GM18873 (cell line): ENCODE measurements at regions not wholly inside any gene's neighbourhood (a gene's known extent, or its start where the extent isn't known, plus 50 kb on each side); places are given as distances from the start of the nearest gene placed in this dataset.

ENCODE experiments used
- ATAC-seq: cut with Tn5 transposase; IDR thresholded peaks from one replicate; pipeline ENCODE4 v1.9.1; 2021; ENCODE audit warnings: mild to moderate bottlenecking, moderate library complexity, moderate number of reproducible peaks; ENCODE audit not compliant: unreplicated experiment, low FRiP score

- ATAC-seq, result no peak
These were observed 322.9 kb upstream of the MAF start for GRCh38 chr16:79923431-79923830.

- ATAC-seq, result no peak
These were observed 320.1 kb upstream of the MAF start for GRCh38 chr16:79920685-79921084.

GRCh38 chr16:79918916-79919315 is 318.4 kb upstream of the MAF start:
- no peak for ATAC-seq

- ATAC-seq, result no peak
These were observed 315.2 kb upstream of the MAF start for GRCh38 chr16:79915761-79916160.

GRCh38 chr16:79914961-79915720 is 314.6 kb upstream of the MAF start:
- ATAC-seq, result no peak

- ATAC-seq, result no peak
These were observed 312.2 kb upstream of the MAF start for GRCh38 chr16:79912592-79913310.

GRCh38 chr16:79911660-79912059 is 311.1 kb upstream of the MAF start:
- no peak for ATAC-seq

- no peak for ATAC-seq
These were observed 309.0 kb upstream of the MAF start for GRCh38 chr16:79909571-79909970.

GRCh38 chr16:79903471-79903870 is 302.9 kb upstream of the MAF start:
- no peak for ATAC-seq

- ATAC-seq, result no peak
These were observed 301.8 kb upstream of the MAF start for GRCh38 chr16:79902351-79902750.

GRCh38 chr16:79901522-79901921 is 301.0 kb upstream of the MAF start:
- ATAC-seq, result no peak

- ATAC-seq, result no peak
These were observed 299.2 kb upstream of the MAF start for GRCh38 chr16:79899716-79900115.

GRCh38 chr16:79899316-79899715 is 298.8 kb upstream of the MAF start:
- no peak for ATAC-seq

- no peak for ATAC-seq
These were observed 298.2 kb upstream of the MAF start for GRCh38 chr16:79898703-79899102.

GRCh38 chr16:79897453-79898146 is 297.1 kb upstream of the MAF start:
- no peak for ATAC-seq

GRCh38 chr16:79897104-79897452 is 296.5 kb upstream of the MAF start:
- ATAC-seq, result no peak

- no peak for ATAC-seq
These were observed 295.3 kb upstream of the MAF start for GRCh38 chr16:79895917-79896203.

GRCh38 chr16:79895053-79895916 is 294.7 kb upstream of the MAF start:
- ATAC-seq, result no peak

- no peak for ATAC-seq
These were observed 292.9 kb upstream of the MAF start for GRCh38 chr16:79893445-79893844.

- ATAC-seq, result no peak
These were observed 291.7 kb upstream of the MAF start for GRCh38 chr16:79892278-79892677.

GRCh38 chr16:79891458-79891857 is 290.9 kb upstream of the MAF start:
- ATAC-seq, result no peak
